HG03159 (cell line): ENCODE measurements at regions not wholly inside any gene's neighbourhood (a gene's known extent, or its start where the extent isn't known, plus 50 kb on each side); places are given as distances from the start of the nearest gene placed in this dataset.

Experiments used
- ATAC-seq: cut with Tn5 transposase; IDR thresholded peaks from one replicate; pipeline ENCODE4 v1.9.1; 2021; ENCODE audit warnings: mild to moderate bottlenecking, moderate library complexity; ENCODE audit not compliant: unreplicated experiment

DNA sequence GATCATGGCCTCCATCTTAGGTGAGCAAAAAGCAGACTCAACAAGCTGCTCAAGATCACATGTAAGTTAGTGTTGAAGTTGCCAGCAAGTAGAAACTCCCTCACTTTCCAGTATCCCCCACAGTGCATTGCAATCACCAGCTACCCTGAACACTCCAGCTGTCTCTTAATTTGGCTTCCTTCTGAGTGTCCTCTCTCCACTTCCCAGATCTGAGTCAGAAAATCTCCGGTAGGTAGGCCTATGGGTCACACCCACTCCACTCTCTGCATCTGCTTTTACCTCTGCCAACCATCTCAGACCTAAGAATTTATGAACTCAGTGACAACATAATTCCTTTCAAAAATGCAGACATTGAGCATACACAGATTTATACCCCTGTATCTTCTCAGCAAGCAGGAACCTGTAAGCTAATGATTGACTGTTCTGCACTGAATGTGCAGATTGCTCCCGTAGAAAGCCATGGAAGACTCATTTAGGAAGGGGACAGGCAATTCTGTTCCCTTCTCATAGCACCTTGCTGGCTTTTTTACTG is 656.9 kb downstream of the EPHA4 start:
- ATAC-seq = no peak

- ATAC-seq = no peak
Measured at GRCh38 chr2:220916931-220917330, 655.2 kb downstream of the EPHA4 start.

DNA sequence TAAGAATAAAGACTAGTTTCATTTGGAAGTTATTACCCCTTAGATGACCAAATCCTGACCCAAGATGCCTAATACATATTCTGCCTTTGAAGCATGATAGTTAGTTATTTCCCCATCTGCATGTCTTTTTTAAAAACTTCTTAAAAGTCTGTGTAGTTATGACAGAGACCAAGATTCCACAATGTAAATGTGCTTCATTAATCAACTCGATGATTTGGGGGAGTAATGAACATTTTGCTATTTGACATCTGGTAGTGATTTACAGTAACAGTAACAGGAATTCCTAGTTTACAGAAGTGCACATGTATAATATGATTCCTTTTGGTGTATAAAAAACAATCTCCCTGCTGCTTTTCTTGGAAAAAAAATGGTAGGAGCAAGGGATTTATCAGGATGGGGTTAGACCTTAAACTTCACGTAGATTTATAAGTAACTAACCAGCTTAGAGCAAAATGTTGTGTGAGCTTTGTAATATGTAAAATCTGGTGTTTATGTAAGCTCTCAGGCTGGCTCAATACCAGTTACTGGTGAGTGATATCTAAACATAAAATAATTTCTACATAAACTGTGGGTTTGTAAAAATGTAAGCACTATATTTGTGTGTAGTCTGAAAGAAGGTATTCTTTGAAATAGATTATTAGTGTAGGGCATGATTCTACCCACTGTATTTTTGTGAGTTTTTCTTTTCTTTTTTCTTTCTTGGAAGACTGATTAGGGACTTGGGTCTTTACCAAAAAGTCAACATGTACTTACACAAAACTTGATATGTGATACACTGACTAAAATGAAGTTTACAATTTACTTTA is 641.6 kb downstream of the EPHA4 start:
- ATAC-seq = no peak

GRCh38 chr2:220931491-220931890 is 640.6 kb downstream of the EPHA4 start:
- no peak for ATAC-seq

DNA sequence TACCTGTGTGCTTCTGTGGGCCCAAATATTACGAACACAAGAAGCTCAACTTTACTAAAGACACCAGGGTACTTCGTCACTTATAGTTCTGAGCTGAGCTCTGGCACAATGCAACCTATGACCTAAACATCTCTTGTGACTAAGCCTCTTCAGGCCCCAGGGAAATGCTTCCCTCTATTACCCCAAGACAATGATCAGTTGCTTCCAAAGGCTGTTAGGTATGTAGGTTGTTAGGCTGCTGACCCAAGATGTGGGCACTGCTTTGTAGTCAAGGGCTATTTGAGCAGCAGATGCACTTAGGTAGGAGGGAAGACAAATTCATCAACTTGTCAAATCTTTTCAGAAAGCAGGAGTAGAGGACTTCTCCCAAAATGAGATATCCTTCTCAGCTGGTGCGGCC is 640.1 kb downstream of the EPHA4 start:
- no peak for ATAC-seq

DNA sequence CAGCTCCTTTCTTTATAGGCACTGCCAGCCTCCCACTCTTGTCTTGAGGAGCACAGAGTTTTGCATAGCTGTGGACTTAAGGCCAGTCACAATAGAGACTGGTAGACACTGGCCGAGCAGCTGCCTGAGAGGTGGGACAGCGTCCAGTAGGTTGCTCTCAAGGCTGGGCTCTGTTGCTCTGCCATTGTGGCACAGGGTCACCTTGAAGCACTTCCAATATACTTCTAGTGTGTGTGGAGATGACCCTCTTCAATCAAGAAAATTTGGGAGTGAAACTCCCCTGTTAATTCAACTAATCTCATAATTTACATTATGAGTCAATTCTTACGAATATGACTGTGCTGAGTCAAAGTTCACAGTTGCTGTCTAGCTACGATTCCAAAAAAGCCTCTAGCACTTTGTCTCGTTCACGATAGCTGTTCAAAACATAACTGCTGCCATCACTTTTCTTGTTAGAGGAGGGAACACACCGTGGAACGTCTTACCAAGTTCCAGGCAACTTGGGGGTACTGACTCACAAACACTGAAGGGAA is 636.2 kb downstream of the EPHA4 start:
- ATAC-seq = peak; percentile 66

- ATAC-seq = no peak
Measured at GRCh38 chr2:220936641-220937197, 635.4 kb downstream of the EPHA4 start.

GRCh38 chr2:220937245-220937644 is 634.9 kb downstream of the EPHA4 start:
- no peak for ATAC-seq

GRCh38 chr2:220940646-220941045 is 631.5 kb downstream of the EPHA4 start:
- ATAC-seq = no peak

DNA sequence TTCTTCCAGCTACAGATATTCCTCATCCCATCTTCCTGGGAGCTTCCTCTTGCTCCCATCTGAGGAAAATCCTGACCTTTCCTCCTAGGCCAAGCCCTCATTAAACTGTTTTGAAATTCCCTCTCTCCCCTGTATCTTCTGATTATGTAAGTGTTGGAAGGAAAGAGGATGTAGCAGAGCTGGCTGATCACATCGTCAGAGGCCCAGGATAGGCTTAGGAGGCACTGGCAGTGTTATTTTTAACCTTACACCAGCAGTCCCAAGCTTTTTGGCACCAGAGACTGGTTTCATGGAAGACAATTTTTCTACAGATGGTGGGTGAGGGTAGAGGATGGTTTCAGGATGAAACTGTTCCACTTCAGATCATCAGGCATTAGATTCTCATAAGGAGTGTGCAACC is 630.4 kb downstream of the EPHA4 start:
- no peak for ATAC-seq

GRCh38 chr2:220946552-220946951 is 625.6 kb downstream of the EPHA4 start:
- ATAC-seq = no peak

DNA sequence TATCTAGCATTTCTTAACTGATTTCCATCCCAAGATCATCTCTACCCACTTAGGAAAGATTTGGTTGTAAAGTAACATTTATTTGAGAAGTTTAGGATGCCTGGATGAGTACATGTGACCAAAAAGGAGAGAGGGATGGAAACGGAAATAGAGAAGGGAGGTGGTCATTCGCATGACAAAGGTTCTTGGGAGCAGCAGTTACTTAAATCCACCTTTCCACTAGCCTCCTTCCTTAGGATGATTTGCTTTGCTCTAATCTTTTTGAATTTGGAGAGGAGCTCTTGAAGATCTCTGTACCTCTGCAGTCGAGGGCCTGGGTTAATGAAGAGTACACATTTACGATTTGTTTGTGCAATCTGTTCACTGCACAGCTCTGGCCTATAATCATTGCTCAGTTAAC is 623.5 kb downstream of the EPHA4 start:
- ATAC-seq = no peak

DNA sequence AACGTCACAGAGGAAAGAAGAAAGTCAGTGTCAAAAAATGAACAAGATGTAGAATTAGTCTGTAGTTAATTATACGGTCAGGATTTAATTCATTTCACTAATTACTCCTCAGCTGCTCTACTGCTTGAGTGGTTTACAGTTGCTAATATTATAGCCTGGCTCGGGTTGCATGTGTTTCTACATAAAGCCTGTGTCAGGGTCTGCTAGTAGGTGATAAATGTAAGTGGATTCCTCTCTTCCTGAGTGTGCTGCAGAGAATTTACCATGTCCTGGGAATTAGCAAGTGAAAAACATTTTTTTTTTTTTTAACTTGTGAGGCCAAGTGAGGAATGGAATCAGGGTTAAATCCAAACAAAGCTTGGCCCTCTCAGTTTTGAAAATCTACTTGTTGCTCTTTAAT is 622.6 kb downstream of the EPHA4 start:
- ATAC-seq = no peak

DNA sequence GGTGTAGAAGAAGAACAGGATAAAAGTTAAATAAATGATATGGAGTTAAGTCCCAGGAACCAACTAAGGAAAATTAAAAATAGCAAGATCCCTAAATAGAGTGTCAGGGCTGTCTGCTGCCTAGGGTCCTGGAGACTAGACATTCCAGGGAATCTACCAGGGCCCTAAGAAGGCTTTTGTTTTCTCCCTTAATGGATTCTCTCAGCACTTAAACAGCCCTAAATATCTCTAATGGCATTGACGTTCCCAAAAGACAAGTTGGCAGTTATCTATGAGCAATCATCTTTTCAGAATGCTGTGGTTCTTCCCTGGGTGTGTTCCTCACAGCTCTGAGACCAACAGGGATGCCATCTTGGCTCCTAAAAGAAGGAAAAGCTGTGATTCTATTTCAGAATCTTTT is 616.3 kb downstream of the EPHA4 start:
- no peak for ATAC-seq

DNA sequence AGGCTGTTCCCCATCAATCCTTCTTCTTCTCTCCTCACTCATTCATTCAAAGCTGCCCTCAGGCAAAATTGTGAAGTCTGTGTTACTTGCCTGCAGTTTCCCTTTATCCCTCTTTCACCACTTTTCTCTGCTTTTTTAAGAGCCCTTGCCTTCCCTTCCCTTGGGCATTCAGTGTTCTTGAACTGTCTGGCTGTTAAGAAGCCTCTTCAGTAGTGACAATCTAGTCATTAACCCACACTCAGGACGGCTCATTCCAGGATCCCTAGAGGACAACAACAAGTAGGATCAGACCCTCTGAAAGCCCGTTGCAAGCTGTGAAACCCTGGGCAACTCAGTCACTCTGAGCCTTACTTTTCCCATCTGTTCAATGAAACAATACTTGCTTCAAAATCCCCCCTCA is 615.7 kb downstream of the EPHA4 start:
- no peak for ATAC-seq

- ATAC-seq = no peak
Measured at GRCh38 chr2:220959391-220959802, 612.7 kb downstream of the EPHA4 start.

- no peak for ATAC-seq
Measured at GRCh38 chr2:220961143-220961860, 610.8 kb downstream of the EPHA4 start.

DNA sequence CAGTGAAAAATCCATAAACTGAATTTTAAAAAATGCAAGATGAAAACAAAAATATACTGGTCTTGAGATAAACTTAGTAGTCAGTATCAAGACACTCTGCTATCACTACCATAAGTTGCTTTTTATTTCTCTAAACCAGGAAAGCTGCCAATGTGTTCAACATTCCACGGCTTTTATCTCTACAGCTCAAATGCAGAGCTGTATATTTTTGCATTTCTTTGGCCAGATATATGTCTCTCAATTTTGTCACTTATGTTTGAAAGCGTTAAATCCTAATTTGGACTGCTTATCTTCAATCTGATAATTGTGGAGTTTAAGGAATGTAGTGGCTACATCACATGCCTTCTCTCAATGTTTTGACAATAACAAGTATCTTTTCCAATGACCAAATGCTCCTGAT is 609.5 kb downstream of the EPHA4 start:
- no peak for ATAC-seq

DNA sequence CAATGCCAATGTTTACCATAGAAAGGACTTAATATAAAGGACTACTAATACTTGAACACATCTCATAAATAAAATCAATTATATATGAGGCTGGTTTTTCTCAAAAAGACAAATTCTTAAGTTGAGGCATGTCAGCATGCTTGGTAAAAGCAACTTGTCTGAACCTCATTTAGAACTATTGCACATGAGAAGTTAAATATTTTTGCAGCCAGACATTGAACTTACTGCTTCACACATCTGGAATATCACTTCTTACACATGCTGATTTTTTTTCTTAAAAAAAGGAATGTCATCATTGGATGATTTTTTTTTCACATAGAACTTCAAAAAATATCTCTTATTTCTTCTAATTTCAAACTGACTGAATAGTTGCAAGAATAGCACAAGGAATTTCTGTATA is 609.0 kb downstream of the EPHA4 start:
- ATAC-seq = no peak

DNA sequence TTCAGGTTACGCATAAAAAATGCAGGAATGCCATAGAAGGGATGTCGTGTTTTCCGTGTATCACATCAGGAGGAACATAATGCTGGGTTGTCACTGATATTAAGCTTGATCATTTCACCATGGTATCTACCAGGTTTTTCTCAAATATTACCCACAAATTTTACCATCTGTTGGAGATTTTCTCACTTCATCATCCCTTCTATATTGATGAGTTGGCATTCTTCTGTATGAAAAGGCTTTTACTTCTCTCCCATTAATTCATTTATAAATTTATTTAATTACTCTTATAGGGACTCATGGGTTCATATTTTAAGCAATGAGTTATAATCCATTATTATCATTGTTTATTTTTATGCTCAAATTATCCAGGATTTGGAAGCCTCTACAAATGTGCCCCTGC is 608.2 kb downstream of the EPHA4 start:
- no peak for ATAC-seq

DNA sequence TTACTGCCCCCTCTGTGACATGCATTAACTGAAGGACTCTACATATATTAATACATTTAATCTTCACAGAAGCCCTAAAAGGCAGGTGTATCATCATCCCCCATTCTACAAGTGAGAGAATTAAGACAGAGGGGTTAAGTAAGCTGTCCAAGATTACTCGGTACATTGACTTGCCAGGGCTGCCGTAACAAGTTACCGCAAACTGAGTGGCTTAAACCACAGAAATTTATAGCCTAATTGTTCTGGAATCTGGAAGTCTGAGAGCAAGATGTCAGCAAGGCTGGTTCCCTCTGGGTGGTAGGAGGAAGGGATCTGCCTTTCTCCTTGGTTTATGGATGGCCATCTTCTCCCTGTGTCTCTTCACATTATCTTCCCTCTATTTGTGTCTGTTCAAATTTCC is 605.5 kb downstream of the EPHA4 start:
- ATAC-seq = no peak

DNA sequence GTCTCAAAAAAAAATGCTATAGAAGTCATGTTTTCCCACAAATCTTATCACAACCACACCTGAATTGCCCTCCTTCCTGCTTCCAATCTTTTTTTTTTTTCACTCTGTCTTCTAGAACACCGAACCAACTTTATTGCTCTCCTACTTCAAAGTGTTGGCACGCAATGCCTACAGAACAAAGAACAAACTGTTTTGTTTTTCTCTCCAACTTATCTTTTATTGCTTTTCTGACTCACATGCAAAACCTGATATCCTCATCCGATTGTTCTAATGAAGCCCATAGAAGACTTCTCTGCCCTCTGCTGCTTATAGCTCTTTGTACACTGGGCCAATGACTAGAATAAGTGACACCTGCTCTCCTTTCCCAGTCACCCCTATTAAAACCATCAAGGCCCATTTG is 602.8 kb downstream of the EPHA4 start:
- no peak for ATAC-seq
